ENCODE measurements at regions not wholly inside any gene's neighbourhood (a gene's known extent, or its start where the extent isn't known, plus 50 kb on each side); places are given as distances from the start of the nearest gene placed in this dataset.

- DNase-seq (no peak), FAIRE-seq (no peak)
- no peak for TF ChIP-seq CTCF (IDR thresholded peaks at IDR 0.05; ENCODE audit: borderline replicate concordance, extremely low read depth, insufficient read depth)
- Histone ChIP-seq H3K4me3 (ENCODE audit: low read length in 3 of 3) (no peak overlapping the region), H3K9ac (ENCODE audit: low read length in 3 of 3) (no peak overlapping the region), H3K27me3 (ENCODE audit: control insufficient read depth, insufficient read depth, low read length) (no peaks in the 10 kb centered on the region), H3K36me3 (ENCODE audit: control insufficient read depth in 2 of 3, insufficient read depth in 3 of 3, low read length in 3 of 3) (no peaks in the 10 kb centered on the region), H3K4me1 (ENCODE audit: control insufficient read depth in 2 of 3, insufficient read depth in 2 of 3, low read depth in 1 of 3, low read length in 3 of 3) (no peaks in the 10 kb centered on the region), H3K9me3 (ENCODE audit: control insufficient read depth in 2 of 3, insufficient read depth in 1 of 3, low read length in 3 of 3) (no peaks in the 10 kb centered on the region), H3K27ac (ENCODE audit: low read depth in 2 of 2, low read length in 2 of 2) (no peak overlapping the region)
- intact Hi-C loops (cut with DNase I), result no loop called here
These were observed 192.5 kb upstream of the TSC22D2 start for GRCh38 chr3:150215616-150216015.

- no peak overlapping the region for H3K27ac ChIP-seq (ENCODE audit: low read depth in 2 of 2, low read length in 2 of 2)
These were observed 194.5 kb upstream of the TSC22D2 start for GRCh38 chr3:150213577-150213976.

GRCh38 chr3:150210461-150211110, 197.5 kb upstream of the TSC22D2 start:
- H3K36me3 ChIP-seq (ENCODE audit: control insufficient read depth in 2 of 3, insufficient read depth in 3 of 3, low read length in 3 of 3), result no peaks in the 10 kb centered on the region
- H3K9me3 ChIP-seq (ENCODE audit: control insufficient read depth in 2 of 3, insufficient read depth in 1 of 3, low read length in 3 of 3), result no peaks in the 10 kb centered on the region
- H3K9ac ChIP-seq (ENCODE audit: low read length in 3 of 3), result no peak overlapping the region
- intact Hi-C loops (cut with DNase I), result no loop called here
- no peaks in the 10 kb centered on the region for H3K4me1 ChIP-seq (ENCODE audit: control insufficient read depth in 2 of 3, insufficient read depth in 2 of 3, low read depth in 1 of 3, low read length in 3 of 3)
- no peak overlapping the region for H3K27ac ChIP-seq (ENCODE audit: low read depth in 2 of 2, low read length in 2 of 2)
- no peaks in the 10 kb centered on the region for H3K27me3 ChIP-seq (ENCODE audit: control insufficient read depth, insufficient read depth, low read length)
- FAIRE-seq (no peak), DNase-seq (no peak)
- TF ChIP-seq CTCF (IDR thresholded peaks at IDR 0.05; ENCODE audit: borderline replicate concordance, extremely low read depth, insufficient read depth), result no peak
- no peak overlapping the region for H3K4me3 ChIP-seq (ENCODE audit: low read length in 3 of 3)

More at GRCh38 chr3:150213577-150213976, 194.5 kb upstream of the TSC22D2 start:
- Histone ChIP-seq H3K36me3 (ENCODE audit: control insufficient read depth in 2 of 3, insufficient read depth in 3 of 3, low read length in 3 of 3) (no peaks in the 10 kb centered on the region), H3K4me1 (ENCODE audit: control insufficient read depth in 2 of 3, insufficient read depth in 2 of 3, low read depth in 1 of 3, low read length in 3 of 3) (no peaks in the 10 kb centered on the region), H3K9ac (ENCODE audit: low read length in 3 of 3) (no peak overlapping the region), H3K4me3 (ENCODE audit: low read length in 3 of 3) (no peak overlapping the region), H3K27me3 (ENCODE audit: control insufficient read depth, insufficient read depth, low read length) (no peaks in the 10 kb centered on the region), H3K9me3 (ENCODE audit: control insufficient read depth in 2 of 3, insufficient read depth in 1 of 3, low read length in 3 of 3) (no peaks in the 10 kb centered on the region)
- intact Hi-C loops (cut with DNase I), result no loop called here
- no peak for FAIRE-seq
- DNase-seq, result no peak
- TF ChIP-seq CTCF (IDR thresholded peaks at IDR 0.05; ENCODE audit: borderline replicate concordance, extremely low read depth, insufficient read depth), result no peak

DNA sequence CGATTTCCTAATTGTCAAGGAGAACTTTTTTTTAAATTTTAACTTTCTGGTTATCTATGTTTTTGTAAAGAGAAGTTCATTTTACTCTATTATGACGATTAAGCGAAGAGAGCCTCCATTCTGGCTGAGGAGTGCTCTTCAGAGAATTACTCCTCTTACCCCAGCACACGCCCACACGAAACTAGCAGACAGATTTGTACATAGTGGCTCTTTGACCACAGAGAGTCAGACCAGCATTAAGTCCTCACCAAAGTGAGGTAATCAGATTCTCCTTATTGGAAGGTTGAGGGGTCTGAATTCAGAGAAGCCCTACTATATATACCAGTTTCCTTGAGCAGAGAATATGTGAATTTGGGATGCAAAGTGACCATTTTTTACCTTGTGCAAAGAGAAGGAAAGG, 204.8 kb upstream of the TSC22D2 start:
- DNase-seq (no peak), FAIRE-seq (no peak)
- H3K27ac ChIP-seq (ENCODE audit: low read depth in 2 of 2, low read length in 2 of 2), result no peak overlapping the region
- no peak for TF ChIP-seq CTCF (IDR thresholded peaks at IDR 0.05; ENCODE audit: borderline replicate concordance, extremely low read depth, insufficient read depth)
- no peak overlapping the region for H3K4me3 ChIP-seq (ENCODE audit: low read length in 3 of 3)
- H3K9ac ChIP-seq (ENCODE audit: low read length in 3 of 3), result no peak overlapping the region
- no peaks in the 10 kb centered on the region for H3K36me3 ChIP-seq (ENCODE audit: control insufficient read depth in 2 of 3, insufficient read depth in 3 of 3, low read length in 3 of 3)
- H3K4me1 ChIP-seq (ENCODE audit: control insufficient read depth in 2 of 3, insufficient read depth in 2 of 3, low read depth in 1 of 3, low read length in 3 of 3), result no peaks in the 10 kb centered on the region
- H3K27me3 ChIP-seq (ENCODE audit: control insufficient read depth, insufficient read depth, low read length), result no peaks in the 10 kb centered on the region
- intact Hi-C loops (cut with DNase I), result no loop called here
- H3K9me3 ChIP-seq (ENCODE audit: control insufficient read depth in 2 of 3, insufficient read depth in 1 of 3, low read length in 3 of 3), result no peaks in the 10 kb centered on the region

All from kidney (tissue), 13 donors.